ENCODE measurements at regions not wholly inside any gene's neighbourhood (a gene's known extent, or its start where the extent isn't known, plus 50 kb on each side); places are given as distances from the start of the nearest gene placed in this dataset.
"Not testable (repeated sequence)": the region's sequence is repeated elsewhere in the genome, so short reads cannot be mapped to it uniquely, and the experiment has no call there.

- DNase-seq, result no peak
Measured at GRCh38 chr5:105872569-105873270, 1798.0 kb downstream of the EFNA5 start.

GRCh38 chr5:105868038-105868780, 1802.5 kb downstream of the EFNA5 start:
- DNase-seq, result no peak

GRCh38 chr5:105865834-105866233, 1804.9 kb downstream of the EFNA5 start:
- no peak for DNase-seq

GRCh38 chr5:105859350-105859749, 1811.4 kb downstream of the EFNA5 start:
- not testable (repeated sequence) for DNase-seq

DNA sequence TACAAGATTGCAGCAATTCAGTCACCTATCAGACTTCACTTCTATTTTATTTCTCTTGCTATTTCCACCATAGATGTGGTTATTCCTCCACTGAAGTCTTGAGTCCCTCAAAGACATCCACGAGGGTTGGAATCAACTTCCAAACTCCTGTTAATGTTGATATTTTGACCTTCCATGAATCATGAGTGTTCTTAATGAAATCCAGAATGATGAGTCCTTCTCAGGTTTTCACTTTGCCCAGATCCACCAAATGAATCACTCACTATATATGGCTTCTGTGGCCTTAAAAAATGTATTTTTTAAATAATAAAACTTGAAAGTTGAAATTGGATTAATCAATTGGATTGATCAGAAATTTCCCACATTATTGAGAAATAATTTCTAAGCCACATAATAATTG, 1821.0 kb downstream of the EFNA5 start:
- no peak for DNase-seq

DNA sequence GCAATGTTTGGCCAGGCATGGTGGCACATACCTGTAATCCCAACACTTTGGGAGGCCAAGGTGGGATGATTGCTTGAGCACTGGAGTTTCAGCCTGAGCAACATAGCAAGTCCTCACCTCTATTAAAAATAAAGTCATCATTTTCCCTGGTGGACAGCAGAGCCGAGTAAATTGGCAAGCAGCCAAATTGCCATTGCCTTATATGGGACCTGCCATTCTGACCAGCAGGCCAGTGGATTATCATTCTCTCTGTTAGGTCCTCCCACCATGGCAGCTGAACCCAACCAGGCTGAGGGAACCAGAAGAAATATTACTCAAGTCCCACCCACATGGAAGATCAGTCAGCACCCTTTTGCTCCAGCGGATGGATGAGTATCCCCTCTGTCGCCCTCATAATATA, 1829.9 kb downstream of the EFNA5 start:
- DNase-seq, result no peak

GRCh38 chr5:105836887-105837286, 1833.8 kb downstream of the EFNA5 start:
- DNase-seq, result no peak

DNA sequence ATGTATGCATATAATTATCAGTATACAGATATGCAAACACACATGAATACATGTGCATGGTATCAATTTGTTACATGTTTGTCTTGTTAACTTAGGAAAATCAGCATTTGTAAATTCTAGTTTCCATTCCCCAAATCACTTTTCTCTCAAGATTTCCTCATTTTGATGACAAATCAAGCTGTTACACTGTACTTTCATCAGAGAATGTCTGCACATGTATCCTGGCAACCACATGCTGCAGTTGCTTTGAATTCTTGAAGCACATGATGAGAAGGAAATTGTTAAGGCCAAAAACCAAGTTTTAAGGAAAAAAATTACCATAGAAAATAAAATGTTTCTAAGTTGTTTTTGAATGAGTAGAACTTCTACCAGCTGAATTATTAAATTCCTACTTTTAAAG, 1834.5 kb downstream of the EFNA5 start:
- no peak for DNase-seq

- DNase-seq, result no peak
Measured at GRCh38 chr5:105828821-105829220, 1841.9 kb downstream of the EFNA5 start.

DNA sequence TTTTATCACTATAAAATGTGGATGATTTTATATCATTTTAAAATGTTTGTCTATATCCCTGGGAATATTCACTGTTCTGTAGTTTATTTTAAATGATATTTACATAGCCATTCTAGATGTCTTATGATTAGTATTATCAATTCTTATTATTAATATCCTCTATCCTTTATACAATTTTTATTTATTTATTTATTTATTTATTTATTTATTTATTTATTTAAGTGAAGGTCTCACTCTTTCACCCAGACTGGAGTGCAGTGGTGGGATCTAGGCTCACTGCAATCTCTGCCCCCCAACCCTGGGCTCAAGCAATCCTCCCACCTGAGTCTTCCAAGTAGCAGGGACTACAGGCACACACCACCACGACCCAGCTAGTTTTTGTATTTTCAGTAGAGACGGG, 1848.9 kb downstream of the EFNA5 start:
- no peak for DNase-seq

GRCh38 chr5:105817914-105818313, 1852.8 kb downstream of the EFNA5 start:
- DNase-seq, result no peak

GRCh38 chr5:105817416-105817815, 1853.3 kb downstream of the EFNA5 start:
- no peak for DNase-seq

- DNase-seq, result no peak
Measured at GRCh38 chr5:105816961-105817360, 1853.8 kb downstream of the EFNA5 start.

- DNase-seq, result no peak
Measured at GRCh38 chr5:105812304-105812703, 1858.4 kb downstream of the EFNA5 start.

DNA sequence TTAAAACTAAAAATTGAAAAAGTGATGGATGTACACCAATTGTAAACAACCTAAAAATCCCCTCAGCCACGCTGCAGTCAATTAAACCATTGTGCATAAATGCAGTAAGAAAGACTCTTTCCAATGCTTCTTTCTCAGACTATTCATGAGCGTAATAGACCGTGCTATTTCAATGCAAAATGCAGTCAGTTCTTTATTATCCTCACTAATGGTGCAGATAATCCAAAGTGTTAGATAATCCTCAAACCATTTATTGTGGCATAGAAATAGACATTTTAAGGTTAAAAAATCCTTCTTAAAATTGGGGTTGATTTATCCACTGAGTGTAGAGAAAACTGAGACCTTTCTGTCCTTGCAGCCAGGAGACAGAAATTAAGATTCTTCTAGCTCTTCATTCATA, 1862.8 kb downstream of the EFNA5 start:
- DNase-seq, result no peak

DNA sequence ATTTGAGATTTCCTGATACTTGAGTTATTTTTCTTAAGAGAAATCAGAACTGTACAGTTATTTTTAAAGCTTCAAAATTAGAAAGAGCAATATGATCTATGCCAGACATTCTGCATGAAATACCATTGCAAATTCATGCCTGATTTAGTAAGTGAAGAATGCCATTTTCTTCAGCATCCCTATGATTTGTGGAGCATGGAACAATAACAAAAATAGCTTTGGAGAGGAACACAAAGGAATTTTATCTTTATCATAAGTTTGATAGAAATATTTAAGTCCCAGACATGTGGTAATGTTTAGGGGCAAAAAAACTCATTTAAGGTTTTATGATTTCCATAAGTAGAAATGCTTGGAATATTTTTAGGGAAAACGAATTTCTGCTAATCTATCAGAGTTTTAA, 1863.4 kb downstream of the EFNA5 start:
- no peak for DNase-seq

DNA sequence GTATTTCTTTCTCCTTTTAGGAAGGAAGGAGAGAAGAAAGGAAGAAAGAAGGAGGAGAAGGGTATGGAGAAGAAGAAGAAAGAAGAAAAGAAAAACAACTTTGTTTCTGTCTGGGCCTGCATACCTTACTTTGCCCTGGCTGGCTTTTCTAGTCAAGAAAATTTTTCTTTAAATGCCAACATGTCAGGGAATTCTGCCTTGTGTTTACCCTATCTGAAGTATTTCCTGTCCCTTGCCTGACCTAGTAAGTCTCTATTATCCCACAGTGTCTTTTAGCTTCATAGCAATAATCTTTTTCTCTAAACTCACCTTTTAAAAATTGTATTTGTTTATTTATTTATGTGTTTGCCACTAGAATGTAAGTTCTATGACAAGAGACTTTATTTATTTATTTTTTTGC, 1864.1 kb downstream of the EFNA5 start:
- no peak for DNase-seq

- peak; percentile 39 for DNase-seq
Measured at GRCh38 chr5:105803431-105803830, 1867.3 kb downstream of the EFNA5 start.

- DNase-seq, result no peak
Measured at GRCh38 chr5:105794578-105794977, 1876.2 kb downstream of the EFNA5 start.

DNA sequence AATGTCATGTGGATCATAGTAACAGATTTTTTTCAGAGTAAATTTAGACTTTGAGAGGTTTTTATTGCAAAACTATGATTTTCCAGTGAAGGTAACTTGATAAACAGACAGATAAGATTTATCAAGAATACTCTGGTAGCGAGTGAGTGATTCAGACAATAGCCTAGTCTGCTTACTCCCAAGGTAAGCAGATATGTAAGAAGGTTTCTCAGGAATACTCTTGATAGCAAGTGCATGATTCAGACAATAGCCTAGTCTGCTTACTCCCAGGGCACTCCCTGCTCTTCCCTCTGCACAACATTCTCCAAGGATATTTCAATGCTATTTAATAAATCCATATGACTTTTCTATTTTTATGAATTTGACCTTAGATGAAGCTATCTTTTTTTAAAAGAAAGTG, 1881.5 kb downstream of the EFNA5 start:
- DNase-seq, result peak; percentile 83

DNA sequence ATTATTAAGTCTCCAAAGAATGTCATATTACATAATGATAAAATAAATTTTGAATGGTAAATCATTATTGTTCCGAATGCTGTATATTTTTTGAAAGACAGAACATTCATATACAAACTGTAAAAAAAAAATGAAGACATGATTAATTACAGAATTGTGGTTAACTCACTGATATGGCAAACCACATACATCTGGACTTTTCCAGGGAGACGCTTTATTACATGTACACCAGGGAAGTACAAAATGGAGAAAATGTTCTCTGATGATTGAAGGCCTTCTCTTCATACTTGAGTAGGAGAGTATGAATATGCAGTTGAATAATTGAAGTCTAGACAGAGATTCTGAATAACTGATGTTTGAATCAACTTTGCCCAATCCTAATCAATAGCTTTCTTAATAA, 1886.9 kb downstream of the EFNA5 start:
- peak; percentile 6 for DNase-seq

DNA sequence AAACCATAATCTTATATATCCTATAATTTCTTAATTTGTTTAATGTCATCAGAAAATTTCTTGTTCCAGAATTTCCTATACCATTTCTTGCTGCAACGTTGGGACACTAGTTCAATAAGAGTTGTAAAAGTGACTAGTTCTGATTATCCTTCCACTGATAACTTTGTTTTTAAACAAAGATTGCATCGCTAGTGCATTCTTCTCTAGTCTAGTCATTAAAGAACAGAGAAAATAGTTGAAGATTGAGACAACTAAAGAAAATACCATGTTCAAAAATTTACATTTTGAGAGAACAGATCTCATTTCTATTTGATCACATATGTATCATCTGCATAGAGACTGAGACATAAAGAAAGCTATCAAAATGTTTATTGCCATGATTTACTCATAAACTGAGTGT, 1888.2 kb downstream of the EFNA5 start:
- no peak for DNase-seq

DNA sequence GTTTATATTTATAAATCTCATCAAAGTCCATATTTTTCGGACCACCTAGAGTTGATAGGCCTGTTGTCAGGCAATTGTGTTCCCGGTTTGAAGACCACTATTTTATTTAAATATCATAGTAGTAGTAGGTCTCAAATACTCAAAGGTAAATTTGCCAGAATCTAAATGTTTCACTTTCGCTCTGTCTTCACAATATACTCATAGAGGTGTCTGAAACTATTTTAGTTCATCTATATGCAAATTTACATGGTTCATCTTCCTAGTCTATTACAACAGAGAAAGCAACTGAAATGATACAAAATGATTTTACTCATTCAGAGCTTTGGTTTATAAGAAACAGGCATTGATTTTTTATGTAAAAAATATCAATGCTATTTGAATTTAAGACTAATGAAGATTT, 1897.5 kb downstream of the EFNA5 start:
- DNase-seq, result no peak

DNA sequence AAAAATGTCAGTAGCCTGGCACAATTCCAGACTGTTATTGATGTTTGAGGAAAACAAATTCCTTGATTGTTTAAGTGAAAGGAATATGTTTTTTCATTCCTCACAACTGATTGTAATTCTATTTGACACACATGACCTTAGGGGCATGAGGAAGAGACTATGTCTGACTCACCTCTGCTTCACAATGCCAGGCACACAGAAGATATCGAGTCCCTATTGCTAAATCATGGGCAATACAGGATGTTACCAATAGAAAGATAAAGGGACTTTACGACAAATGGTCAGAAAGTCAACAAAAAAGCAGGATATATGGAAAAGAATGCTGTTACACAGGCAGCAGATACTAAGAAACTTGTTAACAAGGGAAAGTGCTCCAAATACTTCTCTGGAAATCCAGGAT, 1903.5 kb downstream of the EFNA5 start:
- no peak for DNase-seq

DNA sequence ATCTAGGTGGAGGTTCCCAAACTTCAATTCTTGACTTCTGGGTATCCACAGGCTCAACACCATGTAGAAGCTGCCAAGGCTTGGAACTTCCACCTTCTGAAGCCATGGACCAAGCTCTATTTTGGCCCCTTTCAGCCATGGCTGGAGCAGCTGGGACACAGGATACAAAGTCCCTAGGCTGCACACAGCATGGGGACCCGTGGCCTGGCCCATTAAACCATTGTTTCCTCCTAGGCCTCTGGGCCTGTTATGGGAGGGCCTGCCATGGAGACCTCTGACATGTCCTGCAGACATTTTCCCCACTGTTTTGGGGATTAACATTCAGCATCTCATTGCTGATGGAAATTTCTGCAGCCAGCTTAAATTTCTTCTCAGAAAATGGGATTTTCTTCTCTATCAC, 1908.0 kb downstream of the EFNA5 start:
- DNase-seq, result no peak

Data from NCI-H226 (cell line).